ENCODE measurements at regions not wholly inside any gene's neighbourhood (a gene's known extent, or its start where the extent isn't known, plus 50 kb on each side); places are given as distances from the start of the nearest gene placed in this dataset.
"Not testable (repeated sequence)": the region's sequence is repeated elsewhere in the genome, so short reads cannot be mapped to it uniquely, and the experiment has no call there.

DNA sequence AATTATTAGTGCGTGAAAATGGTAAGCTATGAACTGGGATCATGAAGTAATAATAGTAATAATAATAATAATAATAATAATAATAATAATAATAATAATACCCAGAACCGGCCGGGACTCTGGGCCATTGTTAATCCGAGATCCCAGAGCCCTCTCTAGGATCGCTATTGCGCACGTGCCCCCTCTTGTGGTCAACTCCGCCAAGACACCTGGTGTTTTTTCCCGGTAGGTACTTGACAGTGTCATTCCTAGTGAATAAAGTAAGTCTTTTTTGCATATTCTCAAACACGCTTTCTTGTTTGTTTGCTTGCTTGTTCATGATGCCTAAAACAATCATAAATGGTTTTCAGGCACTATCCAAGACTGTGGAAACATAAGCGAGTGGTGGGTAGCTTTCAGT, 513.7 kb downstream of the RPIA start:
- H3K36me3 Mint-ChIP-seq; H3K27me3 ChIP-seq (ENCODE audit: control insufficient read depth in 2 of 2, insufficient read depth in 2 of 2, low read length in 2 of 2); H3K4me3 Mint-ChIP-seq; H3K4me3 ChIP-seq (replicated peaks in 1 of 3; ENCODE audit: low read depth in 2 of 3, low read length in 3 of 3); H3K9me3 Mint-ChIP-seq; H3K27ac Mint-ChIP-seq; H3K4me1 Mint-ChIP-seq; H3K4me2 ChIP-seq (replicated peaks; ENCODE audit: extremely low read depth, low read length, poor library complexity, severe bottlenecking); H3K9ac ChIP-seq (ENCODE audit: insufficient read depth, low read length, poor library complexity, severe bottlenecking); H2AFZ ChIP-seq (ENCODE audit: insufficient read depth, low read depth, low read length, poor library complexity, severe bottlenecking); H4K20me1 ChIP-seq (ENCODE audit: insufficient read depth, low read length); H3K27ac ChIP-seq (ENCODE audit: low read depth in 1 of 2, low read length in 2 of 2); H3K79me2 ChIP-seq (ENCODE audit: insufficient read depth, low read length); H3K27me3 Mint-ChIP-seq (ENCODE audit: low read depth in 3 of 3); intact Hi-C loops (cut with micrococcal nuclease); H3K36me3 ChIP-seq (replicated peaks in 1 of 2; ENCODE audit: control insufficient read depth in 1 of 2, insufficient read depth in 2 of 2, low read length in 2 of 2); H3K4me1 ChIP-seq (ENCODE audit: control insufficient read depth in 1 of 2, insufficient read depth in 2 of 2, low read length in 2 of 2); H3K9me3 ChIP-seq (replicated peaks in 1 of 2; ENCODE audit: control insufficient read depth in 1 of 2, insufficient read depth in 1 of 2, low read length in 2 of 2): not testable (repeated sequence)
- no CpG with 5 or more reads among the region's 11 CpGs for WGBS (ENCODE audit: insufficient coverage)
- peak; percentile 2 to 31 (median 22) for DNase-seq
- TF ChIP-seq, protein P1, sequence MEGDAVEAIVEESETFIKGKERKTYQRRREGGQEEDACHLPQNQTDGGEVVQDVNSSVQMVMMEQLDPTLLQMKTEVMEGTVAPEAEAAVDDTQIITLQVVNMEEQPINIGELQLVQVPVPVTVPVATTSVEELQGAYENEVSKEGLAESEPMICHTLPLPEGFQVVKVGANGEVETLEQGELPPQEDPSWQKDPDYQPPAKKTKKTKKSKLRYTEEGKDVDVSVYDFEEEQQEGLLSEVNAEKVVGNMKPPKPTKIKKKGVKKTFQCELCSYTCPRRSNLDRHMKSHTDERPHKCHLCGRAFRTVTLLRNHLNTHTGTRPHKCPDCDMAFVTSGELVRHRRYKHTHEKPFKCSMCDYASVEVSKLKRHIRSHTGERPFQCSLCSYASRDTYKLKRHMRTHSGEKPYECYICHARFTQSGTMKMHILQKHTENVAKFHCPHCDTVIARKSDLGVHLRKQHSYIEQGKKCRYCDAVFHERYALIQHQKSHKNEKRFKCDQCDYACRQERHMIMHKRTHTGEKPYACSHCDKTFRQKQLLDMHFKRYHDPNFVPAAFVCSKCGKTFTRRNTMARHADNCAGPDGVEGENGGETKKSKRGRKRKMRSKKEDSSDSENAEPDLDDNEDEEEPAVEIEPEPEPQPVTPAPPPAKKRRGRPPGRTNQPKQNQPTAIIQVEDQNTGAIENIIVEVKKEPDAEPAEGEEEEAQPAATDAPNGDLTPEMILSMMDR (IDR thresholded peaks at IDR 0.05) = peak; percentile 55

DNA sequence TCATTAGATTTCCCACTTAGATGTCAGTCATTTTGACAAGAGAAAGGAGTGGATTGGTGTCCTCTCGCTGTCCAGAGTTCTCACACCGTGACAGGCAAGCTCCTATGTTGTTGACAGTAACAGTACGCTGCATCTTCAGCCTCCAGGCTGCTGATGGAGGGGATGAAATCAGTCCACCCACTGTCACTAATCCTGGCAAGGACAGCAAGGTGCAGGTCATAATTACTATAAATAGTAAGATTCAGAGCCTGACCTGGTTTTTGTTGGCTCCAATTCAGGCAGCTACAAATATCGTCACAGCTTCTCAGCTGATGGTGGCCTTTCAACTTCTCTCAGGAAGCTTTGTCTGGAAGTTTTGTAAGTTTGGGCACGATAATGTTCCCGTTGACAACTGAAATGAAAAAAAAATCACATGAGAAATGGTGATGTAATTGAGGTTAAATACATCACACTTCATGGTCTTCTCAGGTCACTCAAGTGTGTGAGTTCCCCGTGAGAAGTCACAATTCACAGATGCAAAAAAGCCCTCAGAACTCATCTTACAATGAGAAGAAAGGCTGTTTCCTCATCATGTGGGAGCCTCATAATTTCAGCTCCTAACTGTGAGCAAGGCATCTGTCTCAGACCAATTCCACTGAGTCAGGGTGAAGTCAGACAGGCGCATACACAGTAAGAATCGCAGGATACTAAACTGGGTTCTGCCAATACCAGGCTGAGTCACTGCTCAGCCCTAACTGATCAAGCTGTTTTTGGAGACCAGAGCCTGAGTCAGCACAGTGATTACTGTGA, 516.9 kb downstream of the RPIA start:
- intact Hi-C loops (cut with micrococcal nuclease) = not testable (repeated sequence)
- H3K27ac Mint-ChIP-seq = peak overlapping the region in 4 of 7 donors; percentile 30 to 81 (median 62)

More for the DNA sequence above, 516.9 kb downstream of the RPIA start:
- not testable (repeated sequence) for H3K4me1 ChIP-seq (ENCODE audit: control insufficient read depth in 1 of 2, insufficient read depth in 2 of 2, low read length in 2 of 2); H4K20me1 ChIP-seq (ENCODE audit: insufficient read depth, low read length); H3K9ac ChIP-seq (ENCODE audit: insufficient read depth, low read length, poor library complexity, severe bottlenecking); H3K27me3 ChIP-seq (ENCODE audit: control insufficient read depth in 2 of 2, insufficient read depth in 2 of 2, low read length in 2 of 2); H3K4me1 Mint-ChIP-seq; H3K4me3 ChIP-seq (replicated peaks in 1 of 3; ENCODE audit: low read depth in 2 of 3, low read length in 3 of 3); H3K27me3 Mint-ChIP-seq (ENCODE audit: low read depth in 3 of 3); H3K4me3 Mint-ChIP-seq; H3K36me3 ChIP-seq (replicated peaks in 1 of 2; ENCODE audit: control insufficient read depth in 1 of 2, insufficient read depth in 2 of 2, low read length in 2 of 2); H3K36me3 Mint-ChIP-seq; H3K79me2 ChIP-seq (ENCODE audit: insufficient read depth, low read length); H3K4me2 ChIP-seq (replicated peaks; ENCODE audit: extremely low read depth, low read length, poor library complexity, severe bottlenecking); H3K9me3 ChIP-seq (replicated peaks in 1 of 2; ENCODE audit: control insufficient read depth in 1 of 2, insufficient read depth in 1 of 2, low read length in 2 of 2); H3K27ac ChIP-seq (ENCODE audit: low read depth in 1 of 2, low read length in 2 of 2); H3K9me3 Mint-ChIP-seq
- no CpG with 5 or more reads among the region's 9 CpGs for WGBS (ENCODE audit: insufficient coverage)
- H2AFZ ChIP-seq (ENCODE audit: insufficient read depth, low read depth, low read length, poor library complexity, severe bottlenecking) = peak overlapping the region; percentile 21
- peak; percentile 36 to 90 (median 58) for DNase-seq

Data from CD14-positive monocyte (primary cell).